ENCODE measurements at regions not wholly inside any gene's neighbourhood (a gene's known extent, or its start where the extent isn't known, plus 50 kb on each side); places are given as distances from the start of the nearest gene placed in this dataset.

DNA sequence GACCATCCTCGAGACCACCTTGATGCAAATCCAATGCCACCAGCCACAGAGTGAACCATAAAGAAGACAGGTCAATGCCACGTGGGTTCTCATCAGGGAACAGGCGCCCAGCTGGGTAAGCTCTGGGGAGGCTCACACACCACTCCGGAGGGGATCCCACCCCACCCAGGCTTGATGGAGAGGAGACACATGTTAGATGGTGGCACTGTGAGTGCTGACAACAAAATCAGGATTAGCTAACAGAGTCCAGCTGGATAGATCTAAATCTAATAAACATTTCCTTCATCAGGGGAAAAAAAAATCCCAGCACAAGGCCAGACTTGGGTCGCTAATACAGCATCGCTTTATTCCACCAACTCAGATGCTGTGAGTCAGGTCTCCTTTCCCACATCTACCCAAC, 132.2 kb upstream of the TNR start:
- H3K27ac Mint-ChIP-seq (ENCODE audit: unreplicated experiment), result no peak overlapping the region
- no peaks in the 10 kb centered on the region for H3K27me3 Mint-ChIP-seq (ENCODE audit: unreplicated experiment)
- H3K4me1 Mint-ChIP-seq (ENCODE audit: unreplicated experiment), result no peaks in the 10 kb centered on the region
- H3K4me3 Mint-ChIP-seq (ENCODE audit: unreplicated experiment), result no peak overlapping the region
- H3K36me3 Mint-ChIP-seq (ENCODE audit: unreplicated experiment), result no peaks in the 10 kb centered on the region
- TF ChIP-seq, protein P1, sequence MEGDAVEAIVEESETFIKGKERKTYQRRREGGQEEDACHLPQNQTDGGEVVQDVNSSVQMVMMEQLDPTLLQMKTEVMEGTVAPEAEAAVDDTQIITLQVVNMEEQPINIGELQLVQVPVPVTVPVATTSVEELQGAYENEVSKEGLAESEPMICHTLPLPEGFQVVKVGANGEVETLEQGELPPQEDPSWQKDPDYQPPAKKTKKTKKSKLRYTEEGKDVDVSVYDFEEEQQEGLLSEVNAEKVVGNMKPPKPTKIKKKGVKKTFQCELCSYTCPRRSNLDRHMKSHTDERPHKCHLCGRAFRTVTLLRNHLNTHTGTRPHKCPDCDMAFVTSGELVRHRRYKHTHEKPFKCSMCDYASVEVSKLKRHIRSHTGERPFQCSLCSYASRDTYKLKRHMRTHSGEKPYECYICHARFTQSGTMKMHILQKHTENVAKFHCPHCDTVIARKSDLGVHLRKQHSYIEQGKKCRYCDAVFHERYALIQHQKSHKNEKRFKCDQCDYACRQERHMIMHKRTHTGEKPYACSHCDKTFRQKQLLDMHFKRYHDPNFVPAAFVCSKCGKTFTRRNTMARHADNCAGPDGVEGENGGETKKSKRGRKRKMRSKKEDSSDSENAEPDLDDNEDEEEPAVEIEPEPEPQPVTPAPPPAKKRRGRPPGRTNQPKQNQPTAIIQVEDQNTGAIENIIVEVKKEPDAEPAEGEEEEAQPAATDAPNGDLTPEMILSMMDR (IDR thresholded peaks at IDR 0.05), result no peak
- no peaks in the 10 kb centered on the region for H3K9me3 Mint-ChIP-seq (ENCODE audit: unreplicated experiment)
- DNase-seq (ENCODE audit: extremely low spot score, unreplicated experiment), result no peak

DNA sequence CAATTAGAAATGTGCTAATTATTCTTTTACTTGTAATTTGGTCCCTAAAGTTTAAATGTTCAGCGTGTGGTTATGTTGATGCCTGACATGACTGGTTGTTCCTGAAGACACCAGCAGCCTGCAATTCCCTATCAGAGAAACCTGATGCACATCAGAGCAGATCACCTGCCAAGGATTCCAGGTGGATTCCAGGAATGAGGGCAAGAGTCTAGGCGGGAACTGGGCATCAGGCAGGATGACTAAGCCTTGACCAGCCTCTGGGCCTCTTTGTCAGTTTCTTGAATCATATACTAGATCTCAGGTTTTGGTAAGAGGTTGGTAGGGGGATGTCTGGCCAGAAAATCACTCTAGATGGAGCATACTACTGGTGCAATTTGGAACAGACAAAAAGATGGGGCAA, 130.7 kb upstream of the TNR start:
- TF ChIP-seq, protein P1 (IDR thresholded peaks at IDR 0.05), result no peak
- no peak overlapping the region for H3K27ac Mint-ChIP-seq (ENCODE audit: unreplicated experiment)
- H3K4me3 Mint-ChIP-seq (ENCODE audit: unreplicated experiment), result no peak overlapping the region
- H3K4me1 Mint-ChIP-seq (ENCODE audit: unreplicated experiment), result no peaks in the 10 kb centered on the region
- DNase-seq (ENCODE audit: extremely low spot score, unreplicated experiment), result no peak
- H3K27me3 Mint-ChIP-seq (ENCODE audit: unreplicated experiment), result no peaks in the 10 kb centered on the region
- no peaks in the 10 kb centered on the region for H3K36me3 Mint-ChIP-seq (ENCODE audit: unreplicated experiment)
- H3K9me3 Mint-ChIP-seq (ENCODE audit: unreplicated experiment), result no peaks in the 10 kb centered on the region

DNA sequence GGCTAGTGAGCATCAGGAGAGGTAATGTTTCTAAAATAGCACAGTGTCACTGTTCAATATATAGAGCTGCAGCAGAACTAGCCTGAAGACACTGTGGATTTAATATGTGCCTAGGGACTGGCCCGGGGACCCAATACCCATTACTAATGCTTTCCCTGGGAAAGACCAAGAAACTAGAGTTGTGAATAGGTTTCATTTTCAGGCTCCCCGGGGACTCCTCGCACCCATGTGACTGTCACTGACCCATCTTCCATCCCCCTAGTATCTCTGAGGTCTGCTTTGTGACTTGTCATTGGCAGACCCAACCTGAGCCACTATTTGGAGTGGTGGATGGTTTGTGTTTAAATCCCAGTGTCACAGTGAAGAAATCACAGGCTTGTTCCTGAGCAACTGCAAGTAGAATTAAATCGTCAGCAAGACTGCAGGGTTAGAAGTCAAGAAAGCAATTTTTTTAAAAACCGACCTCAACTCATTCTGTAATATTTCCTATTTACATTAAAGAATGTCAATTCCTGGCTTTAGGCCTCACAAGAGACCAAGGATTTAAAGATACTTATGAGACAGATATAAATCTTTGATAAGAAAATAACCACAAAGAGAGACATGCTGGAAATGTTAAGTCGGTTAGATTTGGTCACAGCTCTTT, 130.0 kb upstream of the TNR start:
- Mint-ChIP-seq H3K4me3 (ENCODE audit: unreplicated experiment) (no peak overlapping the region), H3K27me3 (ENCODE audit: unreplicated experiment) (no peaks in the 10 kb centered on the region), H3K4me1 (ENCODE audit: unreplicated experiment) (no peaks in the 10 kb centered on the region), H3K27ac (ENCODE audit: unreplicated experiment) (no peak overlapping the region), H3K9me3 (ENCODE audit: unreplicated experiment) (no peaks in the 10 kb centered on the region), H3K36me3 (ENCODE audit: unreplicated experiment) (no peaks in the 10 kb centered on the region)
- DNase-seq (ENCODE audit: extremely low spot score, unreplicated experiment), result no peak
- TF ChIP-seq, protein P1 (IDR thresholded peaks at IDR 0.05), result no peak

GRCh38 chr1:175872588-175872987, 129.2 kb upstream of the TNR start:
- Mint-ChIP-seq H3K9me3 (ENCODE audit: unreplicated experiment) (no peaks in the 10 kb centered on the region), H3K27ac (ENCODE audit: unreplicated experiment) (no peak overlapping the region), H3K27me3 (ENCODE audit: unreplicated experiment) (no peaks in the 10 kb centered on the region), H3K4me3 (ENCODE audit: unreplicated experiment) (no peak overlapping the region), H3K36me3 (ENCODE audit: unreplicated experiment) (no peaks in the 10 kb centered on the region), H3K4me1 (ENCODE audit: unreplicated experiment) (no peaks in the 10 kb centered on the region)
- no peak for DNase-seq (ENCODE audit: extremely low spot score, unreplicated experiment)
- TF ChIP-seq, protein P1 (IDR thresholded peaks at IDR 0.05), result no peak

GRCh38 chr1:175871647-175872046, 128.3 kb upstream of the TNR start:
- H3K4me3 Mint-ChIP-seq (ENCODE audit: unreplicated experiment), result no peak overlapping the region
- H3K36me3 Mint-ChIP-seq (ENCODE audit: unreplicated experiment), result no peaks in the 10 kb centered on the region
- H3K27ac Mint-ChIP-seq (ENCODE audit: unreplicated experiment), result no peak overlapping the region

More at GRCh38 chr1:175871647-175872046, 128.3 kb upstream of the TNR start:
- DNase-seq (ENCODE audit: extremely low spot score, unreplicated experiment), result no peak
- H3K9me3 Mint-ChIP-seq (ENCODE audit: unreplicated experiment), result no peaks in the 10 kb centered on the region
- TF ChIP-seq, protein P1 (IDR thresholded peaks at IDR 0.05), result no peak
- no peaks in the 10 kb centered on the region for H3K27me3 Mint-ChIP-seq (ENCODE audit: unreplicated experiment)
- H3K4me1 Mint-ChIP-seq (ENCODE audit: unreplicated experiment), result no peaks in the 10 kb centered on the region

Measured in osteocyte (in vitro differentiated cells).